HCT116 (cell line): ENCODE measurements at regions not wholly inside any gene's neighbourhood (a gene's known extent, or its start where the extent isn't known, plus 50 kb on each side); places are given as distances from the start of the nearest gene placed in this dataset.

Source experiments
- EGR1 ChIP-seq: IDR thresholded peaks from 2 replicates; pipeline ENCODE4 v1.6.1; 2012; ENCODE audit warnings: low read depth
- EZH2 ChIP-seq: fragments of 200-600 bp; sonication (generic); IDR thresholded peaks from 2 replicates; pipeline ENCODE4 v1.6.1; 2017; ENCODE audit warnings: antibody characterized with exemption, mixed run types
- FOSL1 ChIP-seq: IDR thresholded peaks from 2 replicates; pipeline ENCODE4 v1.6.1; 2012; ENCODE audit warnings: low read depth
- JUND ChIP-seq: IDR thresholded peaks from 2 replicates; pipeline ENCODE4 v1.6.1; 2012
- POLR2A ChIP-seq: IDR thresholded peaks from 2 replicates; pipeline ENCODE4 v1.7.0; 2011; ENCODE audit warnings: borderline replicate concordance; ENCODE audit not compliant: insufficient read depth, insufficient read length; ENCODE audit errors: extremely low read depth
- POLR2AphosphoS5 ChIP-seq: IDR thresholded peaks from 2 replicates; pipeline ENCODE4 v1.6.1; 2011; ENCODE audit warnings: mild to moderate bottlenecking, low read depth, low read length, moderate library complexity
- RAD21 ChIP-seq: IDR thresholded peaks from 2 replicates; pipeline ENCODE4 v1.6.1; 2012; ENCODE audit warnings: low read depth, mild to moderate bottlenecking
- SIN3A ChIP-seq: IDR thresholded peaks from 2 replicates; pipeline ENCODE4 v1.6.1; 2012; ENCODE audit warnings: low read depth
- SP1 ChIP-seq: IDR thresholded peaks from 2 replicates; pipeline ENCODE4 v1.6.1; 2012; ENCODE audit warnings: low read depth
- TCF7L2 ChIP-seq: IDR thresholded peaks from 2 replicates; pipeline ENCODE4 v1.7.0; 2011; ENCODE audit warnings: borderline replicate concordance, inconsistent platforms; ENCODE audit not compliant: insufficient read depth, insufficient read length; ENCODE audit errors: extremely low read depth
- ZNF274 ChIP-seq: fragments of 200-500 bp; sonication (Bioruptor generic); IDR thresholded peaks from 2 replicates; pipeline ENCODE4 v1.6.1; 2014; ENCODE audit warnings: mild to moderate bottlenecking, low read depth, low read length, inconsistent platforms
- TF ChIP-seq, protein P1 (sequence below), 3 experiments: fragments of 200-600 bp in 1 of 3; sonication (generic) in 1 of 3; IDR thresholded peaks in 2 of 3; conservative IDR thresholded peaks in 1 of 3; 2 replicates each; pipeline ENCODE4 v1.5.1; 2012 to 2017; ENCODE audit warnings: low read depth in 2 of 3, low read length in 2 of 3, antibody characterized with exemption in 1 of 3, borderline replicate concordance in 1 of 3, control low read depth in 1 of 3, mild to moderate bottlenecking in 1 of 3, mixed read lengths in 1 of 3, mixed run types in 1 of 3, moderate library complexity in 1 of 3; ENCODE audit not compliant: insufficient read depth in 1 of 3
- TF ChIP-seq, protein P2 (sequence below): IDR thresholded peaks from 2 replicates; pipeline ENCODE4 v1.6.1; 2012
- TF ChIP-seq, protein P3 (sequence below): IDR thresholded peaks from 2 replicates; pipeline ENCODE4 v1.6.1; 2012; ENCODE audit warnings: low read depth

DNA sequence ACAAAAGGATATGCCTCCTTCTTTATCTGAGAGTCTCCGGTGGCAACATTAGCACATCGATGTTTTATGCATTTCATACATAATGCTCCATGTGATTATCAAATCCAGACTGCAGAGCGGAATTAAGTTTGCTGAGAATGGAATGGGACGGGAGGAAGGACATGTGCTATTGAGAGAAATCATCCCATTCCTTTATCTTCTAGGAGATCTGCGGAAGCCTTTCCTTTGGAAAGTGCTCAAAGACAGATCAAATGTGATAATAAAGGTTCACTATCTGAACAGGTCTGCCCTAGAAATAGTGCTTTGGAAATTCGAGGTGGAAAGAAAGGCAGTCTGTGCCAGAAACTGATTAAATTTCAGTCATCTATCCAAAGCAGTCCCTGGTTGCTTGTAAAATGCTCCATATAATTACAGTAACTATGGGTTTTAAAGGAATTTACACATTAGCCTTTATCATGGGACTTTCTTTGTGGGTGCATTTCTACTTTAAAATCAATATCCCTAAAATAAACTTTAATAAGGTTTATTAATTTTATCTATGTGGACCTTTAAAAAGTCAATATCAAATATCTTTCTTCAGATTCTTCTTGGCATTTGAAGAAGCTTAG, 473.5 kb upstream of the ADGRL2 start:
- TF ChIP-seq, protein P1, sequence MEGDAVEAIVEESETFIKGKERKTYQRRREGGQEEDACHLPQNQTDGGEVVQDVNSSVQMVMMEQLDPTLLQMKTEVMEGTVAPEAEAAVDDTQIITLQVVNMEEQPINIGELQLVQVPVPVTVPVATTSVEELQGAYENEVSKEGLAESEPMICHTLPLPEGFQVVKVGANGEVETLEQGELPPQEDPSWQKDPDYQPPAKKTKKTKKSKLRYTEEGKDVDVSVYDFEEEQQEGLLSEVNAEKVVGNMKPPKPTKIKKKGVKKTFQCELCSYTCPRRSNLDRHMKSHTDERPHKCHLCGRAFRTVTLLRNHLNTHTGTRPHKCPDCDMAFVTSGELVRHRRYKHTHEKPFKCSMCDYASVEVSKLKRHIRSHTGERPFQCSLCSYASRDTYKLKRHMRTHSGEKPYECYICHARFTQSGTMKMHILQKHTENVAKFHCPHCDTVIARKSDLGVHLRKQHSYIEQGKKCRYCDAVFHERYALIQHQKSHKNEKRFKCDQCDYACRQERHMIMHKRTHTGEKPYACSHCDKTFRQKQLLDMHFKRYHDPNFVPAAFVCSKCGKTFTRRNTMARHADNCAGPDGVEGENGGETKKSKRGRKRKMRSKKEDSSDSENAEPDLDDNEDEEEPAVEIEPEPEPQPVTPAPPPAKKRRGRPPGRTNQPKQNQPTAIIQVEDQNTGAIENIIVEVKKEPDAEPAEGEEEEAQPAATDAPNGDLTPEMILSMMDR (IDR thresholded peaks at IDR 0.05 in 2 of 3, conservative IDR thresholded peaks at IDR 0.05 in 1 of 3; ENCODE audit: borderline replicate concordance in 1 of 3, insufficient read depth in 1 of 3, low read depth in 2 of 3, low read length in 2 of 3), result no peak
- TF ChIP-seq RAD21 (no peak), FOSL1 (no peak), ZNF274 (no peak), EZH2 (no peak), POLR2A (no peak), SIN3A (no peak), TCF7L2 (no peak), POLR2AphosphoS5 (no peak), EGR1 (no peak), JUND (no peak), SP1 (no peak)
- TF ChIP-seq, protein P2, sequence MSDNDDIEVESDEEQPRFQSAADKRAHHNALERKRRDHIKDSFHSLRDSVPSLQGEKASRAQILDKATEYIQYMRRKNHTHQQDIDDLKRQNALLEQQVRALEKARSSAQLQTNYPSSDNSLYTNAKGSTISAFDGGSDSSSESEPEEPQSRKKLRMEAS, result no peak
- TF ChIP-seq, protein P3, sequence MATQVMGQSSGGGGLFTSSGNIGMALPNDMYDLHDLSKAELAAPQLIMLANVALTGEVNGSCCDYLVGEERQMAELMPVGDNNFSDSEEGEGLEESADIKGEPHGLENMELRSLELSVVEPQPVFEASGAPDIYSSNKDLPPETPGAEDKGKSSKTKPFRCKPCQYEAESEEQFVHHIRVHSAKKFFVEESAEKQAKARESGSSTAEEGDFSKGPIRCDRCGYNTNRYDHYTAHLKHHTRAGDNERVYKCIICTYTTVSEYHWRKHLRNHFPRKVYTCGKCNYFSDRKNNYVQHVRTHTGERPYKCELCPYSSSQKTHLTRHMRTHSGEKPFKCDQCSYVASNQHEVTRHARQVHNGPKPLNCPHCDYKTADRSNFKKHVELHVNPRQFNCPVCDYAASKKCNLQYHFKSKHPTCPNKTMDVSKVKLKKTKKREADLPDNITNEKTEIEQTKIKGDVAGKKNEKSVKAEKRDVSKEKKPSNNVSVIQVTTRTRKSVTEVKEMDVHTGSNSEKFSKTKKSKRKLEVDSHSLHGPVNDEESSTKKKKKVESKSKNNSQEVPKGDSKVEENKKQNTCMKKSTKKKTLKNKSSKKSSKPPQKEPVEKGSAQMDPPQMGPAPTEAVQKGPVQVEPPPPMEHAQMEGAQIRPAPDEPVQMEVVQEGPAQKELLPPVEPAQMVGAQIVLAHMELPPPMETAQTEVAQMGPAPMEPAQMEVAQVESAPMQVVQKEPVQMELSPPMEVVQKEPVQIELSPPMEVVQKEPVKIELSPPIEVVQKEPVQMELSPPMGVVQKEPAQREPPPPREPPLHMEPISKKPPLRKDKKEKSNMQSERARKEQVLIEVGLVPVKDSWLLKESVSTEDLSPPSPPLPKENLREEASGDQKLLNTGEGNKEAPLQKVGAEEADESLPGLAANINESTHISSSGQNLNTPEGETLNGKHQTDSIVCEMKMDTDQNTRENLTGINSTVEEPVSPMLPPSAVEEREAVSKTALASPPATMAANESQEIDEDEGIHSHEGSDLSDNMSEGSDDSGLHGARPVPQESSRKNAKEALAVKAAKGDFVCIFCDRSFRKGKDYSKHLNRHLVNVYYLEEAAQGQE, result no peak
